DND-41 (cell line): ENCODE measurements at regions not wholly inside any gene's neighbourhood (a gene's known extent, or its start where the extent isn't known, plus 50 kb on each side); places are given as distances from the start of the nearest gene placed in this dataset.

ENCODE experiments used
- CTCF ChIP-seq: IDR thresholded peaks from 2 replicates; pipeline ENCODE4 v1.5.1; 2012; ENCODE audit warnings: borderline replicate concordance, low read length, moderate library complexity, mild to moderate bottlenecking; ENCODE audit not compliant: poor library complexity, severe bottlenecking; ENCODE audit errors: extremely low read depth
- EZH2 ChIP-seq: IDR thresholded peaks from 3 replicates; pipeline ENCODE4 v1.6.1; 2012; ENCODE audit warnings: borderline replicate concordance, low read depth, mild to moderate bottlenecking, moderate library complexity, low read length, inconsistent platforms; ENCODE audit not compliant: severe bottlenecking

- TF ChIP-seq EZH2, result no peak
- TF ChIP-seq CTCF, result no peak
Measured at GRCh38 chr18:38458698-38459097, 893.1 kb upstream of the CELF4 start.
